Thyroid gland (tissue), 4 donors: ENCODE measurements at regions not wholly inside any gene's neighbourhood (a gene's known extent, or its start where the extent isn't known, plus 50 kb on each side); places are given as distances from the start of the nearest gene placed in this dataset.

Source experiments
- DNase-seq, 2 donors: peaks; one replicate each; pipeline ENCODE4 v3.0.0-alpha.2; 2019
- H3K27ac ChIP-seq, 3 donors: fragments of 200-600 bp; sonication (generic); 1 replicate in 2 of 3; 2 replicates in 1 of 3; pipeline ENCODE4 v1.5.1; 2016 to 2019; ENCODE audit warnings: mild to moderate bottlenecking in 1 of 3, moderate library complexity in 1 of 3
- H3K27me3 ChIP-seq: fragments of 200-600 bp; sonication (generic); one replicate; pipeline ENCODE4 v1.5.1; 2019
- H3K36me3 ChIP-seq, 2 donors: fragments of 200-600 bp; sonication (generic); one replicate each; pipeline ENCODE4 v1.5.1; 2016 to 2019
- H3K4me1 ChIP-seq, 2 donors: fragments of 200-600 bp; sonication (generic); one replicate each; pipeline ENCODE4 v1.5.1; 2017 to 2019
- H3K4me3 ChIP-seq, 3 donors: fragments of 200-600 bp; sonication (generic); replicated peaks in 1 of 3; 1 replicate in 2 of 3; 2 replicates in 1 of 3; pipeline ENCODE4 v1.5.1; 2016; ENCODE audit warnings: mild to moderate bottlenecking in 1 of 3
- H3K9me3 ChIP-seq: fragments of 200-600 bp; sonication (generic); one replicate; pipeline ENCODE4 v1.5.1; 2017
- CTCF ChIP-seq, 6 experiments: fragments of 200-600 bp in 3 of 6; fragments of 450-650 bp in 3 of 6; sonication (generic) in 3 of 6; IDR thresholded peaks; one replicate each; pipeline ENCODE4 v1.5.1; 2016 to 2019; ENCODE audit warnings: antibody characterized with exemption in 6 of 6, mild to moderate bottlenecking in 2 of 6, inconsistent platforms in 1 of 6, moderate library complexity in 1 of 6
- POLR2A ChIP-seq, 2 donors: fragments of 450-650 bp; IDR thresholded peaks; one replicate each; pipeline ENCODE4 v1.6.1; 2017; ENCODE audit warnings: antibody characterized with exemption in 2 of 2, mild to moderate bottlenecking in 2 of 2, moderate library complexity in 1 of 2
- WGBS, 2 donors: methylation state at CpG; one replicate each; pipeline ENCODE4 v1.1.5; 2017; 5-methylcytosine and 5-hydroxymethylcytosine counted together
- intact Hi-C: fragments of 100-400 bp; cut with DNase I; formaldehyde crosslinking; loops from one replicate; pipeline ENCODE4 v1.15.1; 2023

- Histone ChIP-seq H3K9me3 (no peaks in the 10 kb centered on the region), H3K27me3 (no peaks in the 10 kb centered on the region)
Observed at GRCh38 chr12:107335802-107336570, 242.6 kb upstream of the CRY1 start.

GRCh38 chr12:107336695-107337094 lies 243.3 kb upstream of the CRY1 start:
- H3K4me1 ChIP-seq, result peaks cover 10 to 20% of the 10 kb centered on the region in 2 donors
- H3K36me3 ChIP-seq, result no peaks in the 10 kb centered on the region
- WGBS, 2 donors, result 91 to 95% methylated on average over 4 of the region's 4 CpGs
- TF ChIP-seq CTCF (IDR thresholded peaks at IDR 0.05) (no peak), POLR2A (IDR thresholded peaks at IDR 0.05) (no peak)
- no peaks in the 10 kb centered on the region for H3K27me3 ChIP-seq
- no peak overlapping the region for H3K4me3 ChIP-seq
- no peak for DNase-seq
- intact Hi-C loops, result no loop called here
- H3K9me3 ChIP-seq, result no peaks in the 10 kb centered on the region
- H3K27ac ChIP-seq, result peak overlapping the region; percentile 56 to 79 (median 73)

More at GRCh38 chr12:107335802-107336570, 242.6 kb upstream of the CRY1 start:
- DNase-seq, result peak; percentile 79 to 86
- H3K36me3 ChIP-seq, result no peaks in the 10 kb centered on the region
- peaks cover 10 to 20% of the 10 kb centered on the region in 2 donors for H3K4me1 ChIP-seq
- TF ChIP-seq CTCF (IDR thresholded peaks at IDR 0.05), result no peak
- TF ChIP-seq POLR2A (IDR thresholded peaks at IDR 0.05), result peak in 1 of 2 donors; percentile 31
- H3K4me3 ChIP-seq, result no peak overlapping the region
- H3K27ac ChIP-seq, result peak overlapping the region; percentile 56 to 79 (median 73)
- intact Hi-C loops, result no loop called here
- 74 to 77% methylated on average over 10 of the region's 10 CpGs for WGBS, 2 donors

- peaks cover 10 to 20% of the 10 kb centered on the region in 2 donors for H3K4me1 ChIP-seq
- H3K27ac ChIP-seq, result peak overlapping the region in 2 of 3 donors; percentile 56 to 79
- H3K36me3 ChIP-seq, result no peaks in the 10 kb centered on the region
- no peak overlapping the region for H3K4me3 ChIP-seq
- no peaks in the 10 kb centered on the region for H3K27me3 ChIP-seq
- intact Hi-C loops, result no loop called here
- DNase-seq, result no peak
- WGBS, 2 donors, result 87% methylated on average over 9 of the region's 9 CpGs
- TF ChIP-seq CTCF (IDR thresholded peaks at IDR 0.05) (no peak), POLR2A (IDR thresholded peaks at IDR 0.05) (no peak)
- H3K9me3 ChIP-seq, result no peaks in the 10 kb centered on the region
Observed at GRCh38 chr12:107337346-107338095, 244.2 kb upstream of the CRY1 start.

- intact Hi-C loops, result no loop called here
- no peaks in the 10 kb centered on the region for H3K27me3 ChIP-seq
- no peaks in the 10 kb centered on the region for H3K36me3 ChIP-seq
- no peak overlapping the region for H3K27ac ChIP-seq
- peaks cover 10 to 20% of the 10 kb centered on the region in 2 donors for H3K4me1 ChIP-seq
- no peaks in the 10 kb centered on the region for H3K9me3 ChIP-seq
- H3K4me3 ChIP-seq, result no peak overlapping the region
- TF ChIP-seq POLR2A (IDR thresholded peaks at IDR 0.05) (no peak), CTCF (IDR thresholded peaks at IDR 0.05) (no peak)
- DNase-seq, result no peak
- WGBS, 2 donors, result 54 to 56% methylated on average over 4 of the region's 4 CpGs
Observed at GRCh38 chr12:107339487-107339886, 246.1 kb upstream of the CRY1 start.

- Histone ChIP-seq H3K4me1 (peaks cover 10 to 20% of the 10 kb centered on the region in 2 donors), H3K36me3 (no peaks in the 10 kb centered on the region), H3K27me3 (no peaks in the 10 kb centered on the region), H3K9me3 (no peaks in the 10 kb centered on the region), H3K27ac (no peak overlapping the region), H3K4me3 (no peak overlapping the region)
- intact Hi-C loops, result no loop called here
- DNase-seq, result no peak
- TF ChIP-seq POLR2A (IDR thresholded peaks at IDR 0.05), result no peak
- TF ChIP-seq CTCF (IDR thresholded peaks at IDR 0.05), result no peak
- 80 to 85% methylated on average over 2 of the region's 2 CpGs for WGBS, 2 donors
Observed at GRCh38 chr12:107339932-107340331, 246.6 kb upstream of the CRY1 start.
